Ovary (tissue), 3 donors: ENCODE measurements at regions not wholly inside any gene's neighbourhood (a gene's known extent, or its start where the extent isn't known, plus 50 kb on each side); places are given as distances from the start of the nearest gene placed in this dataset.

ENCODE experiments used
- CTCF ChIP-seq, 3 donors: fragments of 450-650 bp in 2 of 3; fragments of 200-600 bp in 1 of 3; IDR thresholded peaks; one replicate each; pipeline versions ENCODE4 v1.5.1 to v1.8.0; 2016 to 2022; ENCODE audit warnings: antibody characterized with exemption in 3 of 3, mild to moderate bottlenecking in 1 of 3
- POLR2A ChIP-seq: fragments of 450-650 bp; IDR thresholded peaks from one replicate; pipeline ENCODE4 v1.6.1; 2017; ENCODE audit warnings: antibody characterized with exemption, mild to moderate bottlenecking, moderate library complexity
- donor health status: DM: no; HTN: no; CAD: no.

DNA sequence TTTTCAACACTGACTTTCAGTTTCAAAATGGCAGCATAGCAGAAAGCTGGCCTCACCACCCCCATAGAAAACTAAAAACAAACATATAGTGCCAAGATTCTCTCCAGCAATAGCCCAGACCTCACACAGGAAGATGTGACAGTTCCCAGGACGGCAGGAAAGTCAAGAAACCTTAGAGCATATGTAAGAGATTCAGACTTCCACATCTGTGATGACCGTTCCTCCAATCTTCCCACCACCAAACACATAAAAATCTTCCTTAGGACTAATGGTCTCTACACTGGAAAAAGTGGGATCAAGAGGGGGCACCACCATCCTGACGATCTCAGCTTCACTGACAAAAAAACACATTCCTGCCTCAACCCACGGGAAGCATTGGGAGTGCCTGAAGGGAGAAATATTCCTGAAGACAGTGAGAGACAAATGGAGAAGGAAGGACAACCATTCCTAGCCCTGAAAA lies 134.1 kb upstream of the CPXCR1 start:
- TF ChIP-seq CTCF (IDR thresholded peaks at IDR 0.05) (no peak), POLR2A (no peak)
